GM23338 (cell line): ENCODE measurements at regions not wholly inside any gene's neighbourhood (a gene's known extent, or its start where the extent isn't known, plus 50 kb on each side); places are given as distances from the start of the nearest gene placed in this dataset.

Experiments used
- CREB1 ChIP-seq: fragments of 250-450 bp; sonication (Bioruptor Pico); IDR thresholded peaks from 2 replicates; pipeline ENCODE4 v1.5.0; 2020; ENCODE audit warnings: low read depth, mild to moderate bottlenecking, moderate library complexity
- EZH2 ChIP-seq: fragments of 200-600 bp; sonication (generic); IDR thresholded peaks from one replicate; pipeline ENCODE4 v1.8.0; 2017; ENCODE audit warnings: antibody characterized with exemption, mild to moderate bottlenecking, low read depth; ENCODE audit not compliant: unreplicated experiment
- EZH2phosphoT487 ChIP-seq: fragments of 200-600 bp; sonication (generic); IDR thresholded peaks from one replicate; pipeline ENCODE4 v1.8.1; 2018; ENCODE audit warnings: antibody characterized with exemption; ENCODE audit not compliant: unreplicated experiment
- JUNB ChIP-seq: IDR thresholded peaks from one replicate; pipeline ENCODE4 v1.6.1; 2016; ENCODE audit warnings: antibody characterized with exemption; ENCODE audit not compliant: unreplicated experiment
- NANOG ChIP-seq: IDR thresholded peaks from 2 replicates; pipeline ENCODE4 v1.6.1; 2016; ENCODE audit warnings: antibody characterized with exemption, borderline replicate concordance
- POLR2AphosphoS5 ChIP-seq: IDR thresholded peaks from 2 replicates; pipeline ENCODE4 v1.6.1; 2016; ENCODE audit warnings: antibody characterized with exemption, low read depth
- STAT1 ChIP-seq: IDR thresholded peaks from one replicate; pipeline ENCODE4 v1.6.1; 2016; ENCODE audit warnings: antibody characterized with exemption; ENCODE audit not compliant: unreplicated experiment
- ZNF331 ChIP-seq: fragments of 250-450 bp; sonication (Bioruptor Pico); IDR thresholded peaks from 2 replicates; pipeline ENCODE4 v1.5.0; 2020; ENCODE audit warnings: low read depth, mild to moderate bottlenecking, moderate library complexity
- TF ChIP-seq, protein P1 (sequence below), 2 experiments: fragments of 200-600 bp in 1 of 2; sonication (generic) in 1 of 2; conservative IDR thresholded peaks; 2 replicates each; pipeline versions ENCODE4 v1.5.1 to v1.6.1; 2016 to 2017; ENCODE audit warnings: antibody characterized with exemption in 2 of 2, low read depth in 2 of 2, mild to moderate bottlenecking in 2 of 2, moderate library complexity in 1 of 2
- TF ChIP-seq, protein P2 (sequence below): fragments of 250-450 bp; sonication (Bioruptor Pico); IDR thresholded peaks from 2 replicates; pipeline ENCODE4 v1.5.0; 2020; ENCODE audit warnings: mild to moderate bottlenecking, moderate library complexity
- TF ChIP-seq, protein P3 (sequence below): IDR thresholded peaks from one replicate; pipeline ENCODE4 v1.6.1; 2018; ENCODE audit warnings: antibody characterized with exemption; ENCODE audit not compliant: unreplicated experiment
- TF ChIP-seq, protein P4 (sequence below): IDR thresholded peaks from 2 replicates; pipeline ENCODE4 v1.6.1; 2016; ENCODE audit warnings: antibody characterized with exemption

DNA sequence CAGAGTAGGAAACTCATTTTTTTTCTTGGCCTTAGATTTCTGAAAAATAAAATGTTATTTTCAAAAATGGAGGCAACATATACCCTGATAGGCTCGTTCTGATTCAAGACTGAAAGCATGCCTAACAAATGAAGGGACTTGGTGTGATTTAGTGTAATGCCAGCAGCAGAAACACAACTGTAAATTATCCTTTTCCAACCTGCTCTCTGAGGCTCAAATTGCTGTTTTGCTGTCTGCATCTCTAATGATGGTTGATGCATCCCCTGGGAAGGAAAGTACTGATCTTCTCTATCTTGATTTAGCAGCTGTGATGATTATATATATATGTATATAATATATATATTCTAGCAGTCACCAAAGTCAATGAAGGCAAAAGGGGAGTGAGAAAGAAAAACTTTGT, 537.2 kb upstream of the API5 start:
- TF ChIP-seq EZH2 (no peak), JUNB (no peak), POLR2AphosphoS5 (no peak), NANOG (no peak), EZH2phosphoT487 (no peak), CREB1 (CRISPR knock-in tag) (no peak), STAT1 (no peak), ZNF331 (CRISPR knock-in tag) (no peak)
- TF ChIP-seq, protein P1, sequence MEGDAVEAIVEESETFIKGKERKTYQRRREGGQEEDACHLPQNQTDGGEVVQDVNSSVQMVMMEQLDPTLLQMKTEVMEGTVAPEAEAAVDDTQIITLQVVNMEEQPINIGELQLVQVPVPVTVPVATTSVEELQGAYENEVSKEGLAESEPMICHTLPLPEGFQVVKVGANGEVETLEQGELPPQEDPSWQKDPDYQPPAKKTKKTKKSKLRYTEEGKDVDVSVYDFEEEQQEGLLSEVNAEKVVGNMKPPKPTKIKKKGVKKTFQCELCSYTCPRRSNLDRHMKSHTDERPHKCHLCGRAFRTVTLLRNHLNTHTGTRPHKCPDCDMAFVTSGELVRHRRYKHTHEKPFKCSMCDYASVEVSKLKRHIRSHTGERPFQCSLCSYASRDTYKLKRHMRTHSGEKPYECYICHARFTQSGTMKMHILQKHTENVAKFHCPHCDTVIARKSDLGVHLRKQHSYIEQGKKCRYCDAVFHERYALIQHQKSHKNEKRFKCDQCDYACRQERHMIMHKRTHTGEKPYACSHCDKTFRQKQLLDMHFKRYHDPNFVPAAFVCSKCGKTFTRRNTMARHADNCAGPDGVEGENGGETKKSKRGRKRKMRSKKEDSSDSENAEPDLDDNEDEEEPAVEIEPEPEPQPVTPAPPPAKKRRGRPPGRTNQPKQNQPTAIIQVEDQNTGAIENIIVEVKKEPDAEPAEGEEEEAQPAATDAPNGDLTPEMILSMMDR (conservative IDR thresholded peaks at IDR 0.05; ENCODE audit: low read depth in 2 of 2), result no peak
- TF ChIP-seq, protein P2, sequence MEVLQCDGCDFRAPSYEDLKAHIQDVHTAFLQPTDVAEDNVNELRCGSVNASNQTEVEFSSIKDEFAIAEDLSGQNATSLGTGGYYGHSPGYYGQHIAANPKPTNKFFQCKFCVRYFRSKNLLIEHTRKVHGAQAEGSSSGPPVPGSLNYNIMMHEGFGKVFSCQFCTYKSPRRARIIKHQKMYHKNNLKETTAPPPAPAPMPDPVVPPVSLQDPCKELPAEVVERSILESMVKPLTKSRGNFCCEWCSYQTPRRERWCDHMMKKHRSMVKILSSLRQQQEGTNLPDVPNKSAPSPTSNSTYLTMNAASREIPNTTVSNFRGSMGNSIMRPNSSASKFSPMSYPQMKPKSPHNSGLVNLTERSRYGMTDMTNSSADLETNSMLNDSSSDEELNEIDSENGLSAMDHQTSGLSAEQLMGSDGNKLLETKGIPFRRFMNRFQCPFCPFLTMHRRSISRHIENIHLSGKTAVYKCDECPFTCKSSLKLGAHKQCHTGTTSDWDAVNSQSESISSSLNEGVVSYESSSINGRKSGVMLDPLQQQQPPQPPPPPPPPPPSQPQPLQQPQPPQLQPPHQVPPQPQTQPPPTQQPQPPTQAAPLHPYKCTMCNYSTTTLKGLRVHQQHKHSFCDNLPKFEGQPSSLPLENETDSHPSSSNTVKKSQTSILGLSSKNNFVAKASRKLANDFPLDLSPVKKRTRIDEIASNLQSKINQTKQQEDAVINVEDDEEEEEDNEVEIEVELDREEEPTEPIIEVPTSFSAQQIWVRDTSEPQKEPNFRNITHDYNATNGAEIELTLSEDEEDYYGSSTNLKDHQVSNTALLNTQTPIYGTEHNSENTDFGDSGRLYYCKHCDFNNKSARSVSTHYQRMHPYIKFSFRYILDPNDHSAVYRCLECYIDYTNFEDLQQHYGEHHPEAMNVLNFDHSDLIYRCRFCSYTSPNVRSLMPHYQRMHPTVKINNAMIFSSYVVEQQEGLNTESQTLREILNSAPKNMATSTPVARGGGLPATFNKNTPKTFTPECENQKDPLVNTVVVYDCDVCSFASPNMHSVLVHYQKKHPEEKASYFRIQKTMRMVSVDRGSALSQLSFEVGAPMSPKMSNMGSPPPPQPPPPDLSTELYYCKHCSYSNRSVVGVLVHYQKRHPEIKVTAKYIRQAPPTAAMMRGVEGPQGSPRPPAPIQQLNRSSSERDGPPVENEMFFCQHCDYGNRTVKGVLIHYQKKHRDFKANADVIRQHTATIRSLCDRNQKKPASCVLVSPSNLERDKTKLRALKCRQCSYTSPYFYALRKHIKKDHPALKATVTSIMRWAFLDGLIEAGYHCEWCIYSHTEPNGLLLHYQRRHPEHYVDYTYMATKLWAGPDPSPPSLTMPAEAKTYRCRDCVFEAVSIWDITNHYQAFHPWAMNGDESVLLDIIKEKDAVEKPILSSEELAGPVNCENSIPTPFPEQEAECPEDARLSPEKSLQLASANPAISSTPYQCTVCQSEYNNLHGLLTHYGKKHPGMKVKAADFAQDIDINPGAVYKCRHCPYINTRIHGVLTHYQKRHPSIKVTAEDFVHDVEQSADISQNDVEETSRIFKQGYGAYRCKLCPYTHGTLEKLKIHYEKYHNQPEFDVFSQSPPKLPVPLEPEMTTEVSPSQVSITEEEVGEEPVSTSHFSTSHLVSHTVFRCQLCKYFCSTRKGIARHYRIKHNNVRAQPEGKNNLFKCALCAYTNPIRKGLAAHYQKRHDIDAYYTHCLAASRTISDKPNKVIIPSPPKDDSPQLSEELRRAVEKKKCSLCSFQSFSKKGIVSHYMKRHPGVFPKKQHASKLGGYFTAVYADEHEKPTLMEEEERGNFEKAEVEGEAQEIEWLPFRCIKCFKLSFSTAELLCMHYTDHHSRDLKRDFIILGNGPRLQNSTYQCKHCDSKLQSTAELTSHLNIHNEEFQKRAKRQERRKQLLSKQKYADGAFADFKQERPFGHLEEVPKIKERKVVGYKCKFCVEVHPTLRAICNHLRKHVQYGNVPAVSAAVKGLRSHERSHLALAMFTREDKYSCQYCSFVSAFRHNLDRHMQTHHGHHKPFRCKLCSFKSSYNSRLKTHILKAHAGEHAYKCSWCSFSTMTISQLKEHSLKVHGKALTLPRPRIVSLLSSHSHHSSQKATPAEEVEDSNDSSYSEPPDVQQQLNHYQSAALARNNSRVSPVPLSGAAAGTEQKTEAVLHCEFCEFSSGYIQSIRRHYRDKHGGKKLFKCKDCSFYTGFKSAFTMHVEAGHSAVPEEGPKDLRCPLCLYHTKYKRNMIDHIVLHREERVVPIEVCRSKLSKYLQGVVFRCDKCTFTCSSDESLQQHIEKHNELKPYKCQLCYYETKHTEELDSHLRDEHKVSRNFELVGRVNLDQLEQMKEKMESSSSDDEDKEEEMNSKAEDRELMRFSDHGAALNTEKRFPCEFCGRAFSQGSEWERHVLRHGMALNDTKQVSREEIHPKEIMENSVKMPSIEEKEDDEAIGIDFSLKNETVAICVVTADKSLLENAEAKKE (CRISPR knock-in tag), result no peak
- TF ChIP-seq, protein P3, sequence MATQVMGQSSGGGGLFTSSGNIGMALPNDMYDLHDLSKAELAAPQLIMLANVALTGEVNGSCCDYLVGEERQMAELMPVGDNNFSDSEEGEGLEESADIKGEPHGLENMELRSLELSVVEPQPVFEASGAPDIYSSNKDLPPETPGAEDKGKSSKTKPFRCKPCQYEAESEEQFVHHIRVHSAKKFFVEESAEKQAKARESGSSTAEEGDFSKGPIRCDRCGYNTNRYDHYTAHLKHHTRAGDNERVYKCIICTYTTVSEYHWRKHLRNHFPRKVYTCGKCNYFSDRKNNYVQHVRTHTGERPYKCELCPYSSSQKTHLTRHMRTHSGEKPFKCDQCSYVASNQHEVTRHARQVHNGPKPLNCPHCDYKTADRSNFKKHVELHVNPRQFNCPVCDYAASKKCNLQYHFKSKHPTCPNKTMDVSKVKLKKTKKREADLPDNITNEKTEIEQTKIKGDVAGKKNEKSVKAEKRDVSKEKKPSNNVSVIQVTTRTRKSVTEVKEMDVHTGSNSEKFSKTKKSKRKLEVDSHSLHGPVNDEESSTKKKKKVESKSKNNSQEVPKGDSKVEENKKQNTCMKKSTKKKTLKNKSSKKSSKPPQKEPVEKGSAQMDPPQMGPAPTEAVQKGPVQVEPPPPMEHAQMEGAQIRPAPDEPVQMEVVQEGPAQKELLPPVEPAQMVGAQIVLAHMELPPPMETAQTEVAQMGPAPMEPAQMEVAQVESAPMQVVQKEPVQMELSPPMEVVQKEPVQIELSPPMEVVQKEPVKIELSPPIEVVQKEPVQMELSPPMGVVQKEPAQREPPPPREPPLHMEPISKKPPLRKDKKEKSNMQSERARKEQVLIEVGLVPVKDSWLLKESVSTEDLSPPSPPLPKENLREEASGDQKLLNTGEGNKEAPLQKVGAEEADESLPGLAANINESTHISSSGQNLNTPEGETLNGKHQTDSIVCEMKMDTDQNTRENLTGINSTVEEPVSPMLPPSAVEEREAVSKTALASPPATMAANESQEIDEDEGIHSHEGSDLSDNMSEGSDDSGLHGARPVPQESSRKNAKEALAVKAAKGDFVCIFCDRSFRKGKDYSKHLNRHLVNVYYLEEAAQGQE, result no peak
- TF ChIP-seq, protein P4, sequence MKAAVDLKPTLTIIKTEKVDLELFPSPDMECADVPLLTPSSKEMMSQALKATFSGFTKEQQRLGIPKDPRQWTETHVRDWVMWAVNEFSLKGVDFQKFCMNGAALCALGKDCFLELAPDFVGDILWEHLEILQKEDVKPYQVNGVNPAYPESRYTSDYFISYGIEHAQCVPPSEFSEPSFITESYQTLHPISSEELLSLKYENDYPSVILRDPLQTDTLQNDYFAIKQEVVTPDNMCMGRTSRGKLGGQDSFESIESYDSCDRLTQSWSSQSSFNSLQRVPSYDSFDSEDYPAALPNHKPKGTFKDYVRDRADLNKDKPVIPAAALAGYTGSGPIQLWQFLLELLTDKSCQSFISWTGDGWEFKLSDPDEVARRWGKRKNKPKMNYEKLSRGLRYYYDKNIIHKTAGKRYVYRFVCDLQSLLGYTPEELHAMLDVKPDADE, result no peak
